Skeletal muscle cell (primary cell): ENCODE measurements at regions not wholly inside any gene's neighbourhood (a gene's known extent, or its start where the extent isn't known, plus 50 kb on each side); places are given as distances from the start of the nearest gene placed in this dataset.
"Not testable (repeated sequence)": the region's sequence is repeated elsewhere in the genome, so short reads cannot be mapped to it uniquely, and the experiment has no call there.

ENCODE experiments used
- DNase-seq: peaks from one replicate; pipeline ENCODE4 v3.0.0-alpha.2; 2010; ENCODE audit warnings: low read depth
- H3K4me3 ChIP-seq: 2 replicates; pipeline ENCODE4 v1.5.1; 2011; ENCODE audit warnings: low read depth, mild to moderate bottlenecking, control low read depth, low read length, moderate library complexity

- no peak for DNase-seq
- no peak overlapping the region for H3K4me3 ChIP-seq
Observed at GRCh38 chr13:90838317-90838960, 509.0 kb upstream of the MIR17HG start.

GRCh38 chr13:90839061-90839460, 508.4 kb upstream of the MIR17HG start:
- no peak overlapping the region for H3K4me3 ChIP-seq
- no peak for DNase-seq

GRCh38 chr13:90846936-90847335, 500.6 kb upstream of the MIR17HG start:
- no peak for DNase-seq
- H3K4me3 ChIP-seq: no peak overlapping the region

GRCh38 chr13:90853666-90854065, 493.8 kb upstream of the MIR17HG start:
- DNase-seq, H3K4me3 ChIP-seq: not testable (repeated sequence)

- no peak overlapping the region for H3K4me3 ChIP-seq
- DNase-seq: no peak
Observed at GRCh38 chr13:90857921-90858320, 489.6 kb upstream of the MIR17HG start.

GRCh38 chr13:90866006-90866405, 481.5 kb upstream of the MIR17HG start:
- H3K4me3 ChIP-seq: no peak overlapping the region

GRCh38 chr13:90867336-90867683, 480.2 kb upstream of the MIR17HG start:
- H3K4me3 ChIP-seq: no peak overlapping the region
- peak; percentile 25 for DNase-seq

More at GRCh38 chr13:90866006-90866405, 481.5 kb upstream of the MIR17HG start:
- DNase-seq: no peak

GRCh38 chr13:90868321-90868920, 479.1 kb upstream of the MIR17HG start:
- DNase-seq: no peak
- no peak overlapping the region for H3K4me3 ChIP-seq

- no peak for DNase-seq
- H3K4me3 ChIP-seq: no peak overlapping the region
Observed at GRCh38 chr13:90869580-90869979, 477.9 kb upstream of the MIR17HG start.

- no peak for DNase-seq
- H3K4me3 ChIP-seq: no peak overlapping the region
Observed at GRCh38 chr13:90872491-90873025, 474.9 kb upstream of the MIR17HG start.

GRCh38 chr13:90880790-90881189, 466.7 kb upstream of the MIR17HG start:
- no peak for DNase-seq
- H3K4me3 ChIP-seq: no peak overlapping the region

- no peak overlapping the region for H3K4me3 ChIP-seq
- DNase-seq: no peak
Observed at GRCh38 chr13:90882551-90882950, 464.9 kb upstream of the MIR17HG start.

- DNase-seq: no peak
Observed at GRCh38 chr13:90883592-90883991, 463.9 kb upstream of the MIR17HG start.

GRCh38 chr13:90884066-90884465, 463.4 kb upstream of the MIR17HG start:
- no peak overlapping the region for H3K4me3 ChIP-seq
- no peak for DNase-seq

More at GRCh38 chr13:90883592-90883991, 463.9 kb upstream of the MIR17HG start:
- no peak overlapping the region for H3K4me3 ChIP-seq

- no peak for DNase-seq
- H3K4me3 ChIP-seq: no peak overlapping the region
Observed at GRCh38 chr13:90889906-90890834, 457.3 kb upstream of the MIR17HG start.

GRCh38 chr13:90891329-90891728, 456.2 kb upstream of the MIR17HG start:
- DNase-seq: no peak
- H3K4me3 ChIP-seq: no peak overlapping the region

GRCh38 chr13:90893199-90893598, 454.3 kb upstream of the MIR17HG start:
- H3K4me3 ChIP-seq, DNase-seq: not testable (repeated sequence)

GRCh38 chr13:90896002-90896401, 451.5 kb upstream of the MIR17HG start:
- H3K4me3 ChIP-seq: no peak overlapping the region
- no peak for DNase-seq

- H3K4me3 ChIP-seq: no peak overlapping the region
- no peak for DNase-seq
Observed at GRCh38 chr13:90898811-90899210, 448.7 kb upstream of the MIR17HG start.

GRCh38 chr13:90899416-90899815, 448.1 kb upstream of the MIR17HG start:
- DNase-seq: no peak
- no peak overlapping the region for H3K4me3 ChIP-seq
